Activated CD4-positive, alpha-beta T cell treated with anti-CD3 and anti-CD28 coated beads, Interleukin-2, amount 10 ng/mL, durations not matched to agents 7 days and 5 days (primary cell): ENCODE measurements at regions not wholly inside any gene's neighbourhood (a gene's known extent, or its start where the extent isn't known, plus 50 kb on each side); places are given as distances from the start of the nearest gene placed in this dataset.
"Not testable (repeated sequence)": the region's sequence is repeated elsewhere in the genome, so short reads cannot be mapped to it uniquely, and the experiment has no call there.

Experiments used
- CTCF ChIA-PET: fragments of 350-600 bp; sonication (Branson Sonifier 250); formaldehyde crosslinking; loops from one replicate; lab custom pipeline; 2021; ENCODE audit warnings: antibody characterized with exemption; lab: Charles Lee
- POLR2A ChIA-PET: fragments of 350-600 bp; sonication (Branson Sonifier 250); formaldehyde crosslinking; loops from one replicate; lab custom pipeline; 2021; ENCODE audit warnings: antibody characterized with exemption; lab: Charles Lee
- DNase-seq: peaks from one replicate; pipeline ENCODE4 v3.0.0-alpha.2; 2020
- H3K27ac Mint-ChIP-seq: one replicate; pipeline ENCODE4 v1.8.0; 2021; ENCODE audit warnings: mild to moderate bottlenecking, moderate library complexity, mixed read lengths
- H3K27me3 Mint-ChIP-seq: one replicate; pipeline ENCODE4 v1.8.0; 2021; ENCODE audit warnings: mixed read lengths
- H3K36me3 Mint-ChIP-seq: one replicate; pipeline ENCODE4 v1.8.0; 2021; ENCODE audit warnings: low read depth, mixed read lengths
- H3K4me1 Mint-ChIP-seq: one replicate; pipeline ENCODE4 v1.8.0; 2021; ENCODE audit warnings: mixed read lengths
- H3K4me3 Mint-ChIP-seq: one replicate; pipeline ENCODE4 v1.8.0; 2021; ENCODE audit warnings: mild to moderate bottlenecking, moderate library complexity, mixed read lengths
- H3K9me3 Mint-ChIP-seq: one replicate; pipeline ENCODE4 v1.8.0; 2021; ENCODE audit warnings: mixed read lengths

GRCh38 chr16:29255957-29256356 lies 150.6 kb downstream of the NPIPB11 start:
- CTCF ChIA-PET, H3K4me1 Mint-ChIP-seq, H3K27ac Mint-ChIP-seq, H3K36me3 Mint-ChIP-seq, DNase-seq, H3K27me3 Mint-ChIP-seq, POLR2A ChIA-PET, H3K4me3 Mint-ChIP-seq, H3K9me3 Mint-ChIP-seq: not testable (repeated sequence)

GRCh38 chr16:29255496-29255796 lies 151.1 kb downstream of the NPIPB11 start:
- H3K27me3 Mint-ChIP-seq, CTCF ChIA-PET, H3K27ac Mint-ChIP-seq, H3K4me3 Mint-ChIP-seq, DNase-seq, H3K9me3 Mint-ChIP-seq, H3K4me1 Mint-ChIP-seq, POLR2A ChIA-PET, H3K36me3 Mint-ChIP-seq: not testable (repeated sequence)

GRCh38 chr16:29254676-29255495 lies 151.6 kb downstream of the NPIPB11 start:
- peaks cover 5% of the 10 kb centered on the region for H3K36me3 Mint-ChIP-seq
- no peak overlapping the region for H3K27ac Mint-ChIP-seq
- ChIA-PET POLR2A (no interaction called here), CTCF (no interaction called here)
- no peaks in the 10 kb centered on the region for H3K27me3 Mint-ChIP-seq
- no peak for DNase-seq
- no peak overlapping the region for H3K4me3 Mint-ChIP-seq
- H3K4me1 Mint-ChIP-seq = peaks cover 9% of the 10 kb centered on the region
- H3K9me3 Mint-ChIP-seq = peaks cover 5% of the 10 kb centered on the region

- CTCF ChIA-PET, H3K36me3 Mint-ChIP-seq, H3K4me3 Mint-ChIP-seq, H3K9me3 Mint-ChIP-seq, H3K27me3 Mint-ChIP-seq, POLR2A ChIA-PET, DNase-seq: not testable (repeated sequence)
- H3K27ac Mint-ChIP-seq = peak overlapping the region; percentile 54
- peaks cover 15% of the 10 kb centered on the region for H3K4me1 Mint-ChIP-seq
Measured at GRCh38 chr16:29253716-29254590, 152.6 kb downstream of the NPIPB11 start.

GRCh38 chr16:29253066-29253590 lies 153.4 kb downstream of the NPIPB11 start:
- H3K4me3 Mint-ChIP-seq, H3K27me3 Mint-ChIP-seq, H3K9me3 Mint-ChIP-seq, H3K36me3 Mint-ChIP-seq, POLR2A ChIA-PET, DNase-seq, CTCF ChIA-PET: not testable (repeated sequence)
- Mint-ChIP-seq H3K27ac (peak overlapping the region; percentile 54), H3K4me1 (peaks cover 23% of the 10 kb centered on the region)

GRCh38 chr16:29252311-29252710 lies 154.2 kb downstream of the NPIPB11 start:
- H3K4me3 Mint-ChIP-seq, DNase-seq, H3K27ac Mint-ChIP-seq, H3K27me3 Mint-ChIP-seq, POLR2A ChIA-PET, H3K9me3 Mint-ChIP-seq, CTCF ChIA-PET, H3K36me3 Mint-ChIP-seq: not testable (repeated sequence)
- peaks cover 24% of the 10 kb centered on the region for H3K4me1 Mint-ChIP-seq

GRCh38 chr16:29251571-29252011 lies 154.9 kb downstream of the NPIPB11 start:
- Mint-ChIP-seq H3K9me3 (peaks cover 14% of the 10 kb centered on the region), H3K36me3 (peaks cover 13% of the 10 kb centered on the region), H3K4me1 (peaks cover 24% of the 10 kb centered on the region)
- H3K27me3 Mint-ChIP-seq, POLR2A ChIA-PET, H3K4me3 Mint-ChIP-seq, CTCF ChIA-PET, H3K27ac Mint-ChIP-seq, DNase-seq: not testable (repeated sequence)

GRCh38 chr16:29250923-29251434 lies 155.5 kb downstream of the NPIPB11 start:
- H3K4me3 Mint-ChIP-seq, H3K27me3 Mint-ChIP-seq, CTCF ChIA-PET, POLR2A ChIA-PET, DNase-seq: not testable (repeated sequence)
- Mint-ChIP-seq H3K27ac (peak overlapping the region; percentile 13), H3K4me1 (peaks cover 24% of the 10 kb centered on the region), H3K36me3 (peaks cover 14% of the 10 kb centered on the region), H3K9me3 (peaks cover 15% of the 10 kb centered on the region)

- peaks cover 15% of the 10 kb centered on the region for H3K9me3 Mint-ChIP-seq
- H3K27ac Mint-ChIP-seq, H3K4me3 Mint-ChIP-seq, H3K27me3 Mint-ChIP-seq, CTCF ChIA-PET, DNase-seq, POLR2A ChIA-PET: not testable (repeated sequence)
- H3K36me3 Mint-ChIP-seq = peaks cover 16% of the 10 kb centered on the region
- H3K4me1 Mint-ChIP-seq = peaks cover 24% of the 10 kb centered on the region
Measured at GRCh38 chr16:29250469-29250868, 156.0 kb downstream of the NPIPB11 start.

GRCh38 chr16:29248940-29249318 lies 157.6 kb downstream of the NPIPB11 start:
- DNase-seq, H3K27me3 Mint-ChIP-seq, POLR2A ChIA-PET, CTCF ChIA-PET, H3K4me3 Mint-ChIP-seq: not testable (repeated sequence)
- Mint-ChIP-seq H3K4me1 (peaks cover 20% of the 10 kb centered on the region), H3K9me3 (peaks cover 15% of the 10 kb centered on the region), H3K27ac (peak overlapping the region; percentile 82), H3K36me3 (peaks cover 17% of the 10 kb centered on the region)

GRCh38 chr16:29248306-29248939 lies 158.1 kb downstream of the NPIPB11 start:
- CTCF ChIA-PET, H3K4me3 Mint-ChIP-seq, POLR2A ChIA-PET, H3K27me3 Mint-ChIP-seq: not testable (repeated sequence)
- Mint-ChIP-seq H3K36me3 (peaks cover 17% of the 10 kb centered on the region), H3K9me3 (peaks cover 15% of the 10 kb centered on the region), H3K4me1 (peaks cover 16% of the 10 kb centered on the region), H3K27ac (peak overlapping the region; percentile 82)
- DNase-seq = peak; percentile 24

GRCh38 chr16:29246091-29246490 lies 160.4 kb downstream of the NPIPB11 start:
- DNase-seq, POLR2A ChIA-PET, CTCF ChIA-PET, H3K27me3 Mint-ChIP-seq, H3K27ac Mint-ChIP-seq, H3K4me3 Mint-ChIP-seq: not testable (repeated sequence)
- peaks cover 15% of the 10 kb centered on the region for H3K9me3 Mint-ChIP-seq
- H3K4me1 Mint-ChIP-seq = peaks cover 15% of the 10 kb centered on the region
- H3K36me3 Mint-ChIP-seq = peaks cover 17% of the 10 kb centered on the region
